Gastrocnemius medialis (tissue), 4 donors: ENCODE measurements at regions not wholly inside any gene's neighbourhood (a gene's known extent, or its start where the extent isn't known, plus 50 kb on each side); places are given as distances from the start of the nearest gene placed in this dataset.

Experiments used
- ATAC-seq, 2 donors: fragments of 150-250 bp; one replicate each; pipeline ENCODE4 v1.9.1; 2016
- DNase-seq, 2 donors: peaks; one replicate each; pipeline ENCODE4 v3.0.0-alpha.2; 2019
- H3K27ac ChIP-seq, 4 donors: fragments of 200-600 bp; sonication (generic); 1 replicate in 1 of 4; 2 replicates in 3 of 4; pipeline ENCODE4 v1.5.1; 2016 to 2018; ENCODE audit warnings: mild to moderate bottlenecking in 2 of 4, moderate library complexity in 1 of 4
- H3K27me3 ChIP-seq, 3 donors: fragments of 200-600 bp; sonication (generic) in 2 of 3; 1 replicate in 1 of 3; 2 replicates in 2 of 3; pipeline versions ENCODE4 v1.5.1 to v1.6.0; 2016 to 2019; ENCODE audit warnings: mild to moderate bottlenecking in 1 of 3, moderate library complexity in 1 of 3
- H3K36me3 ChIP-seq, 2 donors: fragments of 200-600 bp; sonication (generic) in 1 of 2; one replicate each; pipeline ENCODE4 v1.5.1; 2017 to 2018
- H3K4me1 ChIP-seq, 2 donors: fragments of 200-600 bp; sonication (generic) in 1 of 2; one replicate each; pipeline ENCODE4 v1.5.1; 2016 to 2017; ENCODE audit warnings: mild to moderate bottlenecking in 2 of 2
- H3K4me3 ChIP-seq, 4 donors: fragments of 200-600 bp; sonication (generic) in 3 of 4; 1 replicate in 1 of 4; 2 replicates in 3 of 4; pipeline ENCODE4 v1.5.1; 2016 to 2019; ENCODE audit warnings: mild to moderate bottlenecking in 2 of 4
- H3K9me3 ChIP-seq, 3 donors: fragments of 200-600 bp; sonication (generic) in 2 of 3; 1 replicate in 1 of 3; 2 replicates in 2 of 3; pipeline ENCODE4 v1.5.1; 2016 to 2019
- POLR2A ChIP-seq, 2 donors: fragments of 450-650 bp; IDR thresholded peaks; one replicate each; pipeline ENCODE4 v1.6.1; 2017; ENCODE audit warnings: antibody characterized with exemption in 2 of 2, mild to moderate bottlenecking in 2 of 2, moderate library complexity in 2 of 2
- in situ Hi-C, 4 donors: fragments of 200-750 bp; cut with MboI; loops; one replicate each; pipeline versions ENCODE4 v1.15.0 to v1.8.0; 2017; ENCODE audit warnings: low sequenced_read_pairs in 4 of 4
- intact Hi-C: fragments of 100-400 bp; cut with DNase I; formaldehyde crosslinking; loops from one replicate; pipeline ENCODE4 v1.15.1; 2023; ENCODE audit warnings: low total_unique reads
- TF ChIP-seq, protein P1 (sequence below), 5 experiments: fragments of 450-650 bp in 3 of 5; fragments of 200-600 bp in 2 of 5; sonication (generic) in 2 of 5; IDR thresholded peaks in 4 of 5; conservative IDR thresholded peaks in 1 of 5; 1 replicate in 4 of 5; 2 replicates in 1 of 5; pipeline ENCODE4 v1.5.1; 2016 to 2019; ENCODE audit warnings: antibody characterized with exemption in 5 of 5, mild to moderate bottlenecking in 3 of 5, moderate library complexity in 3 of 5

DNA sequence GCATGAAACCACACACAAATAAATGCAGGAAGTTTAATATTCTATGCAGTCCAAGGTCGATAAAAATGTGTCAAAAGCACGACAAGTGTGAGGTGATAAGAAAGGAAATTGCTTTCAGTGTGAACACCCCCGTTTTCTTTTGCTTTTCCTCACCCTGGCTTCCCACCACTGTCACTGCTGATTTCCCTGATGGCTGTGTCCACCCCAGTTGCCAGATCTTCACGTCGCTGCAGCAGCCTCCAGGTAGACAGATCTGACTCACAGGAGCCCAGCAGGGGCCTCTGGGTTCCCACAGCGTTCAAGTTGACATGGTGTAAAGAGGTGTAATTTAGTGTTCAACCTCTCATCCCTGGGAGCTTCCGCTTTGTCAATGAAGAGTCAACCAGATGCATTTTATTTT lies 128.0 kb upstream of the TACR1 start:
- in situ Hi-C loops (no loop called here), intact Hi-C loops (no loop called here)

DNA sequence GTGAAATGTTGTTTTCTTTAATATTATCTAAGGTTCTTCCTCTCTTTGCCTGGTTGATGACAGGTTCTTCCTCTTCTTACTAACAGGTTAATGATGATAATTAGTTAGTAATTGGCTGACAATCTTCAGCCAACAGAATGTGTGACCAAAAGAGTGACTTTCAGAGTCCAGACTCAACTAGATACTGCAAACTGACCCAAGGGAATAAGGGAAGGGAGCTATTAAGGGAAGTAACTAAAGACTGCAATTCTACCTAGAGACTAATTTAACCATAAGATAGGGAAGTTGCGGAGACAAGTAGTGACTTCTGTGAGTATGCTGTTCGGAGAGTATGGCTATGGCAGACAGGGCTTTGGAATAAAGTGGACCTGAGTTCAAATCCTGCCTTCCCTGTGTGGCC lies 127.3 kb upstream of the TACR1 start:
- intact Hi-C loops (no loop called here), in situ Hi-C loops (no loop called here)
- H3K4me3 ChIP-seq: no peak overlapping the region
- no peak for ATAC-seq
- H3K27me3 ChIP-seq: no peaks in the 10 kb centered on the region
- no peaks in the 10 kb centered on the region for H3K4me1 ChIP-seq
- no peak overlapping the region for H3K27ac ChIP-seq
- H3K36me3 ChIP-seq: no peaks in the 10 kb centered on the region
- no peak for DNase-seq
- TF ChIP-seq, protein P1, sequence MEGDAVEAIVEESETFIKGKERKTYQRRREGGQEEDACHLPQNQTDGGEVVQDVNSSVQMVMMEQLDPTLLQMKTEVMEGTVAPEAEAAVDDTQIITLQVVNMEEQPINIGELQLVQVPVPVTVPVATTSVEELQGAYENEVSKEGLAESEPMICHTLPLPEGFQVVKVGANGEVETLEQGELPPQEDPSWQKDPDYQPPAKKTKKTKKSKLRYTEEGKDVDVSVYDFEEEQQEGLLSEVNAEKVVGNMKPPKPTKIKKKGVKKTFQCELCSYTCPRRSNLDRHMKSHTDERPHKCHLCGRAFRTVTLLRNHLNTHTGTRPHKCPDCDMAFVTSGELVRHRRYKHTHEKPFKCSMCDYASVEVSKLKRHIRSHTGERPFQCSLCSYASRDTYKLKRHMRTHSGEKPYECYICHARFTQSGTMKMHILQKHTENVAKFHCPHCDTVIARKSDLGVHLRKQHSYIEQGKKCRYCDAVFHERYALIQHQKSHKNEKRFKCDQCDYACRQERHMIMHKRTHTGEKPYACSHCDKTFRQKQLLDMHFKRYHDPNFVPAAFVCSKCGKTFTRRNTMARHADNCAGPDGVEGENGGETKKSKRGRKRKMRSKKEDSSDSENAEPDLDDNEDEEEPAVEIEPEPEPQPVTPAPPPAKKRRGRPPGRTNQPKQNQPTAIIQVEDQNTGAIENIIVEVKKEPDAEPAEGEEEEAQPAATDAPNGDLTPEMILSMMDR (IDR thresholded peaks at IDR 0.05 in 4 of 5, conservative IDR thresholded peaks at IDR 0.05 in 1 of 5): no peak
- no peak for TF ChIP-seq POLR2A (IDR thresholded peaks at IDR 0.05)
- no peaks in the 10 kb centered on the region for H3K9me3 ChIP-seq

More for the DNA sequence above, 128.0 kb upstream of the TACR1 start:
- no peak overlapping the region for H3K4me3 ChIP-seq
- DNase-seq (no peak), ATAC-seq (no peak)
- no peaks in the 10 kb centered on the region for H3K36me3 ChIP-seq
- H3K9me3 ChIP-seq: no peaks in the 10 kb centered on the region
- H3K27ac ChIP-seq: no peak overlapping the region
- no peak for TF ChIP-seq POLR2A (IDR thresholded peaks at IDR 0.05)
- TF ChIP-seq, protein P1 (IDR thresholded peaks at IDR 0.05 in 4 of 5, conservative IDR thresholded peaks at IDR 0.05 in 1 of 5): no peak
- H3K27me3 ChIP-seq: no peaks in the 10 kb centered on the region
- no peaks in the 10 kb centered on the region for H3K4me1 ChIP-seq

DNA sequence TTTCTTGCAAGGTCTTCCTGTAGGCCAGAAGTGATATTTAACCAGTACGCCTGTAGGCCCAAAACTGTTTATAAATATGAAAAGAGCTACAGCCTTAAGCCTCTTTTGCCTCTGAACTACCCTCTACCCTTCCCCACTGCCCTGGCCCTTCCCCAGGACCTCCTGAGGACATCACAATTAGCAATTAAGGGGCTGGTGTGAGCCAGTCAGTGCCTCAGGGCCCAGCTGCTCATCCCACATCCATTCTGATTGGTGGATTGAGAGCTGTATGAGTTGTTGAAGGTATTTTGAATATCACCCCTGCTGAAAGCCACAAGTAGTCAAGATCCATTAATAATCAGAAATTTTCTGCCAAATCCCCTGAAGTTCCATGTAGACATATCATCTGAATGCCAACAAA lies 126.3 kb upstream of the TACR1 start:
- in situ Hi-C loops (no loop called here), intact Hi-C loops (no loop called here)
- Histone ChIP-seq H3K9me3 (no peaks in the 10 kb centered on the region), H3K27me3 (no peaks in the 10 kb centered on the region), H3K27ac (no peak overlapping the region), H3K4me3 (no peak overlapping the region), H3K4me1 (no peaks in the 10 kb centered on the region), H3K36me3 (no peaks in the 10 kb centered on the region)
- TF ChIP-seq, protein P1 (IDR thresholded peaks at IDR 0.05 in 4 of 5, conservative IDR thresholded peaks at IDR 0.05 in 1 of 5): no peak
- no peak for TF ChIP-seq POLR2A (IDR thresholded peaks at IDR 0.05)
- no peak for DNase-seq
- ATAC-seq: no peak

DNA sequence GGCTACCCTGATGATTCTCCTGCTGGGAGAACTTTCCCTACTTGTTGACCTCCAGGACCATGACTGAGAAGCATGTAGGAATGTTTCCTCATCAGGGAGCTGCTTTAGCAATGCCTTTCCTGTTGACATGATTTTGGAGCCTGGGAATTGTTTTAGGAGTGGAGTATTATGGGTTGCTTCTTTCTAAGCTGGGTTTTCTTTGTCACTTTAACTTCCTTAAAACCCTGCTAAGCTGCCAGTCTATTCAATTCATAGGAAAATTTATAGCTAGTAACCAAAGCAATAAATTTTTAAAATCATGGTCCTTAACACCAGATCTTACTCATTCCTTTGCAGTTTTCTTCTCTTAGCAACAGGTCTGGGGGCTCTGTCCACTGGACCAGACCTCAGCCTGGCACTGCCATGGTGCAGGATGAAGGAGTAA lies 125.6 kb upstream of the TACR1 start:
- Histone ChIP-seq H3K36me3 (no peaks in the 10 kb centered on the region), H3K9me3 (no peaks in the 10 kb centered on the region), H3K27ac (no peak overlapping the region), H3K4me1 (no peaks in the 10 kb centered on the region), H3K4me3 (no peak overlapping the region), H3K27me3 (no peaks in the 10 kb centered on the region)
- in situ Hi-C loops: no loop called here
- no peak for ATAC-seq
- intact Hi-C loops: no loop called here
- TF ChIP-seq, protein P1 (IDR thresholded peaks at IDR 0.05 in 4 of 5, conservative IDR thresholded peaks at IDR 0.05 in 1 of 5): no peak
- no peak for TF ChIP-seq POLR2A (IDR thresholded peaks at IDR 0.05)
- DNase-seq: no peak

DNA sequence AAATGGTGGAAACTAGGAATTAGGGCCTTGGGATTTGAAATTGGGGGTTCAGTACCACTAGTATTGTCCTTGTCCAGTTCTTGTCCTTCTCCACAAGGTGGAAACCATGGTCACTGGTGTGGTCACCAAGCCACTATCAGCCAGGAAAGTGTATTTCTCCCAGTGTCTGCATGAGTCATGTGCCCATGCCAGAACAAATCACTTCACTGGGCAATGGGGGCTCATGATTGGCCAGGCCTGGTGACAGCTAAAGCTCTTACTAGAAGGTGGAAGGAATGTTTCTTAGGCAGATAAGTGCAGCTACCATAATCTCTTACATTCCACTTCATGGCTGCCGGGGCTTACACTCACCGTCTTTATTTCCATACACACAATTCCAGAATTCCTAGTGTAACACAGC lies 124.8 kb upstream of the TACR1 start:
- TF ChIP-seq, protein P1 (IDR thresholded peaks at IDR 0.05 in 4 of 5, conservative IDR thresholded peaks at IDR 0.05 in 1 of 5): no peak
- no peak for TF ChIP-seq POLR2A (IDR thresholded peaks at IDR 0.05)
- ATAC-seq: no peak

More for the DNA sequence above, 124.8 kb upstream of the TACR1 start:
- DNase-seq: no peak
- intact Hi-C loops: no loop called here
- Histone ChIP-seq H3K4me3 (no peak overlapping the region), H3K9me3 (no peaks in the 10 kb centered on the region), H3K36me3 (no peaks in the 10 kb centered on the region), H3K27me3 (no peaks in the 10 kb centered on the region), H3K4me1 (no peaks in the 10 kb centered on the region), H3K27ac (no peak overlapping the region)
- in situ Hi-C loops: no loop called here
